ENCODE measurements at regions not wholly inside any gene's neighbourhood (a gene's known extent, or its start where the extent isn't known, plus 50 kb on each side); places are given as distances from the start of the nearest gene placed in this dataset.

DNA sequence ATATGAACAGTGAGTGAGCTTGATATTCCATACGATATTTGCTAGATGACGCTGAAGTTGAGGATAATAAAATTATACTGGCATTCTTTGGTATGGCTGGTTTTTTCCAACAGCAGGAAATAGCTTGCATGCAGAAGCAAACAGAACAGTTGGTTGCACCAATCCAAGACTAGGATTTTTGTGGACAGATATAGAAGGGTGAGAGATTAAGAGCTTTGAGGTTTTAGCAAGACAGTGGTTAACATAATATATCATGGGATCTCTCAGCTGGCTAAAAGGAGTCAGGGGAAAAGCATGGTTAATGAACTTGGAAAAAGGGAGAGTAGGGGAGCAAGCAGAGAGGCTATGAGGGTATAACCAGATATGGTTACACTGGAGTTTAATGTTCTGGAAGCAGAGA, 127.9 kb downstream of the DHX15 start:
- H3K9me3 ChIP-seq (replicated peaks; ENCODE audit: control insufficient read depth, insufficient read depth, low read depth, low read length): no peaks in the 10 kb centered on the region
- no peaks in the 10 kb centered on the region for H3K9me1 ChIP-seq (ENCODE audit: control insufficient read depth, insufficient read depth, low read length)
- no peaks in the 10 kb centered on the region for H3K36me3 ChIP-seq (ENCODE audit: control insufficient read depth, insufficient read depth, low read length)
- H3K9ac ChIP-seq (ENCODE audit: insufficient read depth in 1 of 2, low read depth in 2 of 2, low read length in 2 of 2): no peak overlapping the region
- no peak overlapping the region for H3K27ac ChIP-seq (ENCODE audit: extremely low read depth, low read depth, low read length)
- CTCF ChIA-PET (ENCODE audit: low intra/inter-chr PET ratio): no interaction called here
- POLR2A ChIA-PET: interaction anchor here (0.6 to 1.4 kb wide), 4 partner anchors 8 to 34 kb away, joined by 3 read pairs; no protein-coding TSS in a partner anchor
- 0% methylated on average over 2 of the region's 2 CpGs for WGBS (ENCODE audit: insufficient coverage, low coverage, missing lambda C conversion rate)
- peaks cover 0 to 4% of the 10 kb centered on the region in 2 experiments; a peak in 1 of 5 replicates for H3K27me3 ChIP-seq (ENCODE audit: control insufficient read depth in 2 of 2, insufficient read depth in 2 of 2, low read length in 2 of 2)
- no peak for DNase-seq (ENCODE audit: extremely low read depth in 1 of 4, low spot score in 3 of 4)
- intact Hi-C loops (cut with micrococcal nuclease): no loop called here
- H3K4me1 ChIP-seq (replicated peaks in 1 of 2; ENCODE audit: control insufficient read depth in 2 of 2, insufficient read depth in 2 of 2, low read length in 2 of 2): no peaks in the 10 kb centered on the region
- no peak overlapping the region for H2AFZ ChIP-seq (ENCODE audit: low read depth, low read length)
- in situ Hi-C loops (cut with MboI): no loop called here
- BruUV-seq (replicated peaks): no TSS peak
- H3K4me2 ChIP-seq (ENCODE audit: insufficient read depth, low read length): no peak overlapping the region
- no peaks in the 10 kb centered on the region for H4K20me1 ChIP-seq (replicated peaks; ENCODE audit: control insufficient read depth, insufficient read depth, low read length)
- H3K79me2 ChIP-seq (ENCODE audit: control insufficient read depth, insufficient read depth, low read length): no peaks in the 10 kb centered on the region
- no peak overlapping the region for H3K4me3 ChIP-seq
- no peak for ATAC-seq
- FAIRE-seq: no peak
- TF ChIP-seq POLR2G (IDR thresholded peaks at IDR 0.05; ENCODE audit: low read depth, low read length) (no peak), ZMIZ1 (IDR thresholded peaks at IDR 0.05; ENCODE audit: low read depth in 2 of 2, low read length in 2 of 2) (no peak), CBX2 (IDR thresholded peaks at IDR 0.05; ENCODE audit: insufficient read depth, low read length, poor library complexity, severe bottlenecking) (no peak), SAFB2 (IDR thresholded peaks at IDR 0.05; ENCODE audit: borderline replicate concordance, low read depth, low read length, severe bottlenecking) (no peak), ZNF695 (CRISPR knock-in tag; IDR thresholded peaks at IDR 0.05) (no peak), TEAD1 (CRISPR knock-in tag; IDR thresholded peaks at IDR 0.05) (no peak), KLF1 (tag; IDR thresholded peaks at IDR 0.05) (no peak), RCOR1 (IDR thresholded peaks at IDR 0.05; ENCODE audit: borderline replicate concordance in 1 of 2, low read depth in 2 of 2, low read length in 2 of 2) (no peak)
- TF ChIP-seq, protein P1, sequence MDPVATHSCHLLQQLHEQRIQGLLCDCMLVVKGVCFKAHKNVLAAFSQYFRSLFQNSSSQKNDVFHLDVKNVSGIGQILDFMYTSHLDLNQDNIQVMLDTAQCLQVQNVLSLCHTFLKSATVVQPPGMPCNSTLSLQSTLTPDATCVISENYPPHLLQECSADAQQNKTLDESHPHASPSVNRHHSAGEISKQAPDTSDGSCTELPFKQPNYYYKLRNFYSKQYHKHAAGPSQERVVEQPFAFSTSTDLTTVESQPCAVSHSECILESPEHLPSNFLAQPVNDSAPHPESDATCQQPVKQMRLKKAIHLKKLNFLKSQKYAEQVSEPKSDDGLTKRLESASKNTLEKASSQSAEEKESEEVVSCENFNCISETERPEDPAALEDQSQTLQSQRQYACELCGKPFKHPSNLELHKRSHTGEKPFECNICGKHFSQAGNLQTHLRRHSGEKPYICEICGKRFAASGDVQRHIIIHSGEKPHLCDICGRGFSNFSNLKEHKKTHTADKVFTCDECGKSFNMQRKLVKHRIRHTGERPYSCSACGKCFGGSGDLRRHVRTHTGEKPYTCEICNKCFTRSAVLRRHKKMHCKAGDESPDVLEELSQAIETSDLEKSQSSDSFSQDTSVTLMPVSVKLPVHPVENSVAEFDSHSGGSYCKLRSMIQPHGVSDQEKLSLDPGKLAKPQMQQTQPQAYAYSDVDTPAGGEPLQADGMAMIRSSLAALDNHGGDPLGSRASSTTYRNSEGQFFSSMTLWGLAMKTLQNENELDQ (CRISPR knock-in tag; IDR thresholded peaks at IDR 0.05; ENCODE audit: borderline replicate concordance): no peak
- TF ChIP-seq, protein P2, sequence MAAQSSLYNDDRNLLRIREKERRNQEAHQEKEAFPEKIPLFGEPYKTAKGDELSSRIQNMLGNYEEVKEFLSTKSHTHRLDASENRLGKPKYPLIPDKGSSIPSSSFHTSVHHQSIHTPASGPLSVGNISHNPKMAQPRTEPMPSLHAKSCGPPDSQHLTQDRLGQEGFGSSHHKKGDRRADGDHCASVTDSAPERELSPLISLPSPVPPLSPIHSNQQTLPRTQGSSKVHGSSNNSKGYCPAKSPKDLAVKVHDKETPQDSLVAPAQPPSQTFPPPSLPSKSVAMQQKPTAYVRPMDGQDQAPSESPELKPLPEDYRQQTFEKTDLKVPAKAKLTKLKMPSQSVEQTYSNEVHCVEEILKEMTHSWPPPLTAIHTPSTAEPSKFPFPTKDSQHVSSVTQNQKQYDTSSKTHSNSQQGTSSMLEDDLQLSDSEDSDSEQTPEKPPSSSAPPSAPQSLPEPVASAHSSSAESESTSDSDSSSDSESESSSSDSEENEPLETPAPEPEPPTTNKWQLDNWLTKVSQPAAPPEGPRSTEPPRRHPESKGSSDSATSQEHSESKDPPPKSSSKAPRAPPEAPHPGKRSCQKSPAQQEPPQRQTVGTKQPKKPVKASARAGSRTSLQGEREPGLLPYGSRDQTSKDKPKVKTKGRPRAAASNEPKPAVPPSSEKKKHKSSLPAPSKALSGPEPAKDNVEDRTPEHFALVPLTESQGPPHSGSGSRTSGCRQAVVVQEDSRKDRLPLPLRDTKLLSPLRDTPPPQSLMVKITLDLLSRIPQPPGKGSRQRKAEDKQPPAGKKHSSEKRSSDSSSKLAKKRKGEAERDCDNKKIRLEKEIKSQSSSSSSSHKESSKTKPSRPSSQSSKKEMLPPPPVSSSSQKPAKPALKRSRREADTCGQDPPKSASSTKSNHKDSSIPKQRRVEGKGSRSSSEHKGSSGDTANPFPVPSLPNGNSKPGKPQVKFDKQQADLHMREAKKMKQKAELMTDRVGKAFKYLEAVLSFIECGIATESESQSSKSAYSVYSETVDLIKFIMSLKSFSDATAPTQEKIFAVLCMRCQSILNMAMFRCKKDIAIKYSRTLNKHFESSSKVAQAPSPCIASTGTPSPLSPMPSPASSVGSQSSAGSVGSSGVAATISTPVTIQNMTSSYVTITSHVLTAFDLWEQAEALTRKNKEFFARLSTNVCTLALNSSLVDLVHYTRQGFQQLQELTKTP (IDR thresholded peaks at IDR 0.05; ENCODE audit: low read depth in 1 of 2, partially characterized antibody in 2 of 2): no peak
